Stimulated activated CD8-positive, alpha-beta memory T cell treated with anti-CD3 and anti-CD28 coated beads, Interleukin-7, amount 100 ng/mL, for 48 hours (primary cell): ENCODE measurements at regions not wholly inside any gene's neighbourhood (a gene's known extent, or its start where the extent isn't known, plus 50 kb on each side); places are given as distances from the start of the nearest gene placed in this dataset.
"Not testable (repeated sequence)": the region's sequence is repeated elsewhere in the genome, so short reads cannot be mapped to it uniquely, and the experiment has no call there.

Source experiments
- DNase-seq, 2 donors: peaks; one replicate each; pipeline ENCODE4 v3.0.0-alpha.2; 2020; ENCODE audit warnings: low read depth in 1 of 2; ENCODE audit errors: extremely low read depth in 1 of 2

DNA sequence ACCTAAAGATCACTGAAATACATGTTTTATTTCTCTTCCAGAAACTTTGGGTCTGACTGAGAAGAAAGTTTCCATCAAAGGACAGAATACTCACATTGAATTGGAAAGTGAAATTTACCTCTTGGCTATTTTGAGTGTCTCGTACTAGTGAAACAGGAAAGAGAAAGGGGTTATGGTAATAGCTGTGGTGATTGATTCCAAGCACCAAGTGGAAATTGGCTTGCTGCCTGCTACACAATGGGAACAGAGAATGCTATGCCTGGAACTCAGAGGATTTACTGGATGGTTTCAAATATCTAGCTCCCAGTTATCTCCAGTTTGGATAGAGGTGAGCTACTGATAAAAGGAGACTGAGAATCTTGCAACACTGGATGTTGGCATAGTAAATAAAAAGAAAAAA, 492.8 kb upstream of the FSIP2 start:
- no peak for DNase-seq

DNA sequence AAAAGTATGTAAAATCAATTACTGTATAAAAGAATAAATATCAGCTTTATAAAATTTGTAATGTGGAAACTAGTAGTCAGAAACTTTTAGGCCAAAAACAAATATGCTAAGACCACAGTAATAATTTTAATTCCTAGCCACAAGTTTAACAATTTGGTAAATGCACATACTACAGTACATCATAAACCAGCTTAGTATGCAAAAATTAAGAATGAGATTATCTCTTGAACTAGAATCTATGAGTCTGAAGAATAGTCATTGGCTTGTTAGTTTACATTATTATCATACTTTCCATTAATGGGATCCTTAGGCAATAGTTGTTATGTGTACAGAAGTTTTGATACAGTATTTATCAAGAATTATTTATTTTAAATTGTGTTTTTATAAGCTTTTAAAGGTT, 491.9 kb upstream of the FSIP2 start:
- DNase-seq = no peak

DNA sequence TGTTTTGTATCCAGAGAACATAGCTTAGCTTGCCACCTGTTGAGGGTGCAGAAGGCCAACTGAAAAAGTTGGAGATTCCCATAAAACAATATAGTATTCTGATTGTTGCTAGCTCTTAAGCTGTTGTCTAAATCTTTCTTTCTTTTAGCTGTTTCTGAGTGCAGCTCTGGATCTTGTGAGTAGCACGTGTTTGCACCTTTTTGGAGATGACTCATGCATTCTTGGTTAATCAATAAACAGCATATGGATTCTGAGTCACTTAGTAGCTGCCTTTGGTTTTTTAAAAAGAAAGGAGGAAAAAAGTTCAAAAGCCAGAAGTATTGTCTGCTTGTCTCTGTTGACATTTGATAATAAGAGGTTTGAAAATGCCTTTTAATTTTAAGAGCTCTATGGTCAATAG, 483.0 kb upstream of the FSIP2 start:
- DNase-seq = no peak

DNA sequence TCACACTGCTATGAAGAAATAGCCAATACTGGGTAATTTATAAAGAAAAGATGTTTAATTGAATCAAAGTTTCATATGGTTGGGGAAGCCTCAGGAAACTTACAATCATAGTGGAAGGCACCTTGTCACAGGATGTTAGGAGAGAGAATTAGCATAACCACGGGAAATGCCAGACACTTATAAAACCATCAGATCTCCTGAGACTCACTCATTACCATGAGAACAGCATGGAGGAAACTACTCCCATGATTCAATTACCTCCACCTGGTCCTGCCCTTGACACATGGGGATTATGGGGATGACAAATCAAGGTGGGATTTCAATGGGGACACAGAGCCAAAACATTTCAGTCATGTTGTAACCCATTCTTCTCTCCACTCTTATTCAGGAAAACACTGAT, 472.9 kb upstream of the FSIP2 start:
- DNase-seq = no peak

DNA sequence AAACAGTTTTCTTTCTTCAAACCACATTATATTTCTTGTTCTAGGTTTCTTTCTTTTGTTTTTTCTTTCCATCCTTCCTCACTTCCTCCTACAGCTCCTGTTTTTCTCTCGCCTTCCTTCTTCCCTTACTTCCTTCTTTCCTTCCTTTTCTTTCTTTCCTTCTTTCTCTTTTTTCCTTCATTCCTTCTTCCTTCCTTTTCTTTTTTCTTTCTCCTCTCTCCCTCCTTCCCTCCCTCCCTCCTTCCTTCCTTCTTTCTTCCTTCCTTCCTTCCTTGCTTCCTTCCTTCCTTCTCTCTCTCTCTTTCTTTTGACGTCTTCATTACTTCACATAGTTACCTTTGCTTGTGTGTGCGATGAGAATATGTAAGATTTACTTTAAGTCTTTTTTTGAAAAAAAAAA, 470.0 kb upstream of the FSIP2 start:
- no peak for DNase-seq

DNA sequence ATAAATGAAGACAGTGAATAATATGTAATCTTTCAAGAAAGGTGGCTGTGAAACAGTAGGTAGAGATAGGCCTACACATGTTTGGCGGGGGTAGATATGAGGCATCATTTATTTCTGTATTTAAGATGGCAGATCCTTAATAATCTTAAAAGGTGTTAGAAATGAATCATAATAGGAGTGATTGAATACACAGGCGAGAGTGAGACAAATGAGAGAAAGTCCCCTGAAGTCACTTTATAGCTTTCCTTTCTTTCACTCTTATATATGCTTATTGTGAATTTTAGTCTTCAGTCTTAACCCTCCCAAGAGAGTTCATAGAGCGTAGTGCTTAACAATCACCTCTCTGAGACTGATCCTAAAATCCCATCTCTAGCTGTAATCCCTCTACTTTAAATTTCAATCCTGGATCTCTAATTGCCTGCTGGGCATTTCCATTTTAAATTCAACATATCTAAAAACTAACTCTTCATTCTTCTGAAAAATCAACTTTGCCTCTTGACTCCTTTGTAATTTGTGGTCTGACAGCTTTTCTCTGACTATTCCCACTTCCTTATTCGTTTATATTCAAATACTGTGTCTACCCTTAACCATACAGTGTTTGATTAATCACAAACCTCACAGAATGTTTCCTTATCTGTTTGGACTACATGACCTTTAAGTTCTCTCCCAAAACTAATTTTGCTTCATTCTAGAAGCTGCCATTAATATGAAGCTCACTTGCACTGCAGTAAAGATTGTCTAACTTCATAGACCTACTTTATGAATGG, 463.7 kb upstream of the FSIP2 start:
- no peak for DNase-seq

DNA sequence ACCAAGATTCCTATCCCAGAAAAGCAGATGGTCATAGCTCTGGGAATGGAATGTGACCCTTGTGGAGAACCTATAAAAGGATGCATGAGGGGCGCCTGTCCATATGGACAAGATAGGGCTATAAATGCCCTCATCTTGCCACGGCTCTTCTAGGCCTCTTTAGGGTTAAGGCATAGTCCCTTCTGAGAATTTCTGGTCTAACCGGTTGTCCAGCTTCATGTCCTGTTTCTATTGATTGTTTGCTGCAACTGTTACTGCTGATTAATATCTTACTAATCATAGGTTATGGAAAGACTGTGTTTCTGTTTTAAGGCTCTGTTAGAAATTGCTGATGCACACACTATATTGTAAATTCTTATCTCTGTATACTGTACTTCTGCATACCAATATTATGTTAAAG, 462.6 kb upstream of the FSIP2 start:
- DNase-seq = not testable (repeated sequence)

DNA sequence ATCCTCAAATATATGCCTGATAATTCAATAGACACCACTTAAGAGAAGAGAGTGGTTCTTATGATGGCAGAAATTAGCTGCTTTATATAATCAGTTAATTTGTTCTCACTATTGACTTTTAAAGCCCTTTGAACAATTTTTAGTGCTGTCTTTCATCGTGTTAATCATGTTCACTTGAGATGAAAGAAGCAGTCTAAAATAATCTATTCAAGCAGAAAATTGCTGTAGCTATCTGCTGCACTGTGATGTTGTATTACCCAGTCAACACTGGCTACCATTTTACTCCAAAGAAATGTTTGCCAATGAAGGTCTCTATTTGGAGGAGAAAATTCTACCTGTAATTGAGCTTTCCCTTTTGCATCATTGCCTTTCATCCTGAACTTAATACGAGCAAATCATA, 459.8 kb upstream of the FSIP2 start:
- DNase-seq = no peak

DNA sequence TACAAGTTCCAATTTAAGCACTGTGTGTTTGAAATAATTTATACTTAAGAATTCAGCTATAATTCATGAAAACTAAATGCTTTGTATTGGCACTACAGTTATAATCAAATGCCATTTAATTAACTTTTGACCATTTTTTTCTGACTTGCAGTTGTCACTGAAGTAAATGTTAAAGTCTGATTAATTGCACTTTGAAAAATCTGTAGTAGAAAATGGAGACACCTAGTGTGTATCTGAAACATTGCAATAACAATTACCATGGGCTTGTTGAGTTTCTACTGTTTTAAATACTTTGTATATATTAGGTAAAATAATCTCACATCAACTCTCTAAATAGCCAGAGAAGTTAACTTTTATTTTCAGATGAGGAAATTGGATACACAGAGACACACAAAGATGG, 458.6 kb upstream of the FSIP2 start:
- DNase-seq = no peak

DNA sequence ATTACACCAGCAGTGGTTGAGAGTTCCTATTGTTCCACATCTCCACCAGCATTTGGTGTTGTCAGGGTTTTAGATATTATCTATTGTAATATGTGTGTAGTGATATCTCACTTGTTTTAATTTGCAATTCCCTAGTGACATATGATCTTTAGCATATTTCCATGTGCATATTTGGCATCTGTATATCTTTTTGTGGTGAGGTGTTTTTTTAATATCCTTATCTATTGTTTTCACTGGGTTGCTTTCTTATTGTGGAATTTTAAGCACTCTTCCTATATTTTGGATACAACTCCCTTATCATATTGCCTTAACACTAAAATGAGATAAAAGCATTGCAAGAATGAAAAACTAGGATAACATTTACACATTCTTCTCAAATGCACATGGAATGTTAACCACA, 453.9 kb upstream of the FSIP2 start:
- no peak for DNase-seq

DNA sequence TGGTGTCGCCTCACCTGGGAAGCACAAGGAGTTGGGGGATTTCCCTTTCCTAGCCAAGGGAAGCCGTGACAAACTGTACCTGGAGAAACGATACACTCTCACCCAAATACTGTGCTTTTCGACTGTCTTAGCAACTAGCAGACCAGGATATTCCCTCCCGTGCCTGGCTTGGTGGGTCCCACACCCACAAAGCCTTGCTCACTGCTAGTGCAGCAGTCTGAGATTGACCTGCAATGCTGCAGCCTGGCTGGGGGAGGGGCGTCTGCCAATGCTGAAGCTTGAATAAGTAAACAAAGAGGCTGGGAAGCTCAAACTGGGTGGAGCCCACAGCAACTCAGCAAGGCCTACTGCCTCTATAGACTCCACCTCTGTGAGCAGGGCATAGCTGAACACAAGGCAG, 448.6 kb upstream of the FSIP2 start:
- DNase-seq = not testable (repeated sequence)

DNA sequence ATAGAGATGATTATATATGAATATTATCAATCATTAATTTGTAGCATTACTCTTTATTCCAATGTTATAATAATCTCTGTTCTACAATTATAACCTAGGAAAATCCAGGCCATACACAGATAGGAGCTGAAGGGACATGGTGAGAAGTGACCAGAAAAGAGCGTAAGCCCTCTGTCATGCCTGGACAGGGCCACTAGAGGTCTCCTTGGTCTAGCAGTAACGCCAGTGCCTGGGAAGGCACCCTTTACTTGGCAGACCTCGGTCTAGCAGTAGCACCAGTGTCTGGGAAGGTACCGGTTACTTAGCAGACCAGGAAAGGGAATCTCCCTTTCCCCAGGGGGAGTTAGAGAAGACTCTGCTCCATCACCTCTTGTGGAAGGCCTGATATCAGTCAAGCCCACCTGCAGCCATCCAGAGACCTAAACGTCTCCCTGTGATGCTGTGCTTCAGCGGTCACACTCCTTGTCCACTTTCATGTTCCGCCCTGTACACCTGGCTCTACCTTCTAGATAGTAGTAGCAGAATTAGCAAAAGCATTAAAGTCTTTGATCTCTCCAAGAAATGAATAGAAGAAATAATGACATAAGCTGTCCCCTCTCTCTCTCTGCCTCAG, 447.5 kb upstream of the FSIP2 start:
- peak in 1 of 2 donors; percentile 1 for DNase-seq

DNA sequence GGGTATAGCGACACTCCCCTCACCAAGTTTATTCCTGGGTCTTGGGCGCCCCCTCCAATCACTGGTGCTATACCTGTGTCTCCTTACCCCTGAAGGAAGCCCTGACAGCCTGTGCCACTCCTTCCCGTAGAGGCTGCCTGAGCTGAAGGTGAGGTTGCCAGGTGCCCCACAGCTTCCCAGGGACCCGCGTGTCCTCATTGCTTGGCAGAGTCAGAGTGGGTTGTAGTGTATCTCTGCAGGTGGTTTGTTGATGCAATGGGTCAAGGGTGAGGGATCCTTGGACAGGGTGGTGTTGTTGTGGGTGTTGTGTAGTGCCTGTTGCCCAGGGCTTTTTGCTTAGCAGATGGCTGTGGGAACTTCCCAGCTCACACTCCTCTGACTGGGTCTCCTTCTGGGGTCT, 438.7 kb upstream of the FSIP2 start:
- no peak for DNase-seq

DNA sequence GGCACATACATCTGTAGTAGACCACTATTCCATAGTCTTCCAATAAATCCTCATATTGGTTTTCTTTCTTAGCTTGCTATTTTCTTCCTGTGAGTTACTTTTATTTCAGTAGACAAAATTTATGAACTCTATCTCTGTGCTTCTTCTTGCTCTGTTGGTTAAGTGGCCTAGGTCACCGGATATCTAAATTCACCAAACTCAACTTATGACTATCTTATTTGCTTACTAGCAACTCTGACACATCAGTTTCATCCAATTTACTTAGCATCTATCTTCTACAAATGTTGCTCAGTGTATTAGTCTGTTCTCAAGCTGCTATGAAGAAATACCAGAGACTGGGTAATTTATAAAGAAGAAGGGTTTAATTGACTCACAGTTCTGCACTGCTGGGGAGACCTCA, 432.5 kb upstream of the FSIP2 start:
- no peak for DNase-seq

DNA sequence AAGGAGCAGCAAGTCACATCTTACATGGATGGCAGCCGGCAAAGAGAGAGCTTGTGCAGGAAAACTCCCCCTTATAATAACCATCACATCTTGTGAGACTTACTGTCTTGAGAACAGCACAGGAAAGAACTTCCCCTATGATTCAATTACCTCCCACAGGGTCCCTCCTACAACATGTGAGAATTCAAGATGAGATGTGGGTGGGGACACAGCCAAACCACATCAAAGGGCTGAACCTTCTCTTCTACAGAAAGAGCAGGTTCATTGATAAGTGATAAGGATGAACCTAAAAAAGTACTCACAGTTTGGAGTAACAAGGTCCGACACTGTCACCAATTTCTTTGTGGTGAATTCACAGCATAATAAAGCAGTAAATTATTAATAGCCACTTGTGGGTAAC, 422.2 kb upstream of the FSIP2 start:
- DNase-seq = no peak

DNA sequence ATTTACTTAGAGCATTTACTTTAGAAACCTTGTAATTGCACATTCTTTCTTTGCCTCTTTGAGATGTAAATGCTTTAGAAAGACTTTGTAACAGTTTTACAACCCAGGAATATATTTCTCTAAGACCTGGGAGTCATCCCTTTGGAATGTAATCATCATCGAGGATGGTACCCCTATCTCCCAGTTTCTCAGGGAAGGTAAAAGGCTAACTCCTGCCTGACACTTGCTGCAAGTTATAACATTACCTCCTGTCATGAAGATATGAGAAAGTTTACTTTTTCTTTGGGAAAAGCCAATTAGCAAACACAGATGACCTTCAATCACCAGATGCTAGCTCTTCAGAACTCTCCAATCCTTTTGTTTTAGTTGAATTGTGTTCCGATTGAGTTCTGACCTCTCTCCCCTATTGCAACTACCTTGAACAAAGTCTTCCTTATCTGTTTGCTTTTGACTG, 420.3 kb upstream of the FSIP2 start:
- no peak for DNase-seq

DNA sequence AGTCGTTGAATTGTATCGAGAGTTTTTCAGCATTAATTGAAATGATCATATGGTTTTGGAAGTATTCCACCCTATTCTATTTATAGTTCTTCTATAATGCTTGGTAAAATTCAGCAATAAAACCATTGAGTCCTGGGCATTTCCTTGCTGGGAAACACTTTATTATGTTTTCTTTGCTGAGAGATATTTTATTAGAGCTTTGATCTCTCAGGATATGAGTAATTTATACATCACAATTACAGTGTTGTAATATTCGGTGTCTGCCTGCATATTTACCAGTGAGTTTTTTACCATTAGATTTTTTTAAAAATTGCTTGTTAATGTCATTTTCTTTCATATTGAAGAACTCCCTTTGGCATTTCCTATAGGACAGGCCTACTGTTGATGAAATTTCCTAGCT, 402.7 kb upstream of the FSIP2 start:
- no peak for DNase-seq

DNA sequence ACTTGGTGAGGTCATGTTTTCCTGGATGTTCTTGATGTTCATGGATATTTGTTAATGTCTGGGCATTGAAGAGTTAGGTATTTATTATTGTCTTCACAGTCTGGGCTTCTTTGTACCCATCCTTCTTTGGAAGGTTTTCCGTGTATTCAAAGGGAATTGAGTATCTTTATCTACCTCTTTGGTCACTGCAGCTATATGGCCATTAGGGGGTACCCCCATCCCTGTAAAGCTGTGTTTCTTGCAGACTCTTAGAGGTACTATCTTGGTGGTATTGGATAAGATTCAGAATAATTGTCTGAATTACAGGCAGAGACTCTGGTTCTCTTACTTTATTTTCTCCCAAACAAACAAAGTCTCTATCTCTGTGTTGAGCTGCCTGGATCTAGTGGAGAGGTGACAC, 401.6 kb upstream of the FSIP2 start:
- no peak for DNase-seq

DNA sequence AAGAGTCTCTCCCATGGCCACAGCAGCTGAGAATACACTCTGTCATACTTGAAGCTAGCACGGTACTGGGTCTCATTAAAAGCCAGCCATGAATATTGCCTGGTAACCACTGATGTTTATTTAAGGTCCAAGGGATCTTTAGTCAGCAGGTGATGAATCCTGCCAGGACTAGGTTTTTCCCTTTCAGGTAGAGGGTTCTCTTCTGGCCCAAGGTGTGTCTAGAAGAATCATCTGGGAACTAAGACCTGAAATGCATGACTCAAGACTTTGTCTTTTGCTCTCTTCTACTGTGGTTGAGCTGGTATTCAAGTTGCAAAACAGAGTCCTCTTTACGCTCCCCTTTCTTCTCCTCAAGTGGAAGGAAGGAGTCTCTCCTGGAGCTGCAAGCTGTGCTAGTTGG, 400.5 kb upstream of the FSIP2 start:
- DNase-seq = no peak

DNA sequence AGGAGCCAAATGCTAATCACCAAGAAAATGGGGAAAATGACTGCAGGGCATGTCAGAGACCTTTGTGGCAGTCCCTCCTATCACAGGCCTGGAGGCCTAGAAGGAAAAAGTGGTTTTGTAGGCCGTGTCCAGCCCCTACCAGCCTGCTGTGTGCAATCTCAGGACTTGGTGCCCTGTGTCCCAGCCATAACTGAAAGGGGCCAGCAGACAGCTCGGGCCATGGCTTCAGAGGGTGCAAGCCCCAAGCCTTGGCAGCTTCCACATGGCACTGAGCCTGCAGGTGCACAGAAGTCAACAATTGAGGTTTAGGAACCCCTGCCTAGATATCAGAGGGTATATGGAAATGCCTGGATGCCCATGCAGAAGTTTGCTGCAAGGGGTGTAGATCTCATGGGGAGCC, 391.2 kb upstream of the FSIP2 start:
- no peak for DNase-seq

DNA sequence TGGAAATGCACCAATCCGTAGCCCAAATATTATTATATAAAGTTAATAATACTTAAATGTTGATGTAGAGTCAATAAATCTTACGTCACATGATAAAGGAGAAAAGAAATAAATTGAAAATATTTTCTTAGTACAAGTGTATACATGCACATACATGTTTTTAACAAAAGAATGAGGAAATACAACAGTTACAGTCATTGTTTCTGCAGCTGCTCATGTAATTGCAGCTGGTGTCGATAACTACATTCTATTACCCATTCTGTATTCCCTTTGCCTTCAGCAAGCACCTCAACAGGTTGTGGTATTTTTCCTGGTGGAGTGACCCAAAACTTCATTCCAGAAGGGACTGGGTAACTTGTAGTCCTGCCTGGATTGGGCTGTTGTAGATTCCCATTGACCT, 377.8 kb upstream of the FSIP2 start:
- no peak for DNase-seq

DNA sequence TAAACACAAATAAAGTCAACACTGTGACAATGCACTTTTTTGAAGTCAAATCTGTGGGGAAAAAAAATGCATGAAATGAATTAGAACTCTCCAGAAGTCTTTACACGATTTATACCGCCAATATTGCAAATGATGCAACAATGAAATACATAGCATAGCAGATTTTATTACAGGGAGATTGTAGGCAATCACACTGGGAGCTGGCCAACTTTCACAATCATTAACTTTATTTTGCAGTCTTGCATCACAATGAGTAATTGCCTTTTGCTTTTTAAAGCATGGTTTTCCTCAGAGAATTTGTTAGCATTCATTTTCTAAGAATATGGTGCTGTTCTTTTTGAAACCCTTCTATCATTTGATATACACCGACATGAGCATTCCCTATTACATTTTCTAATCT, 366.4 kb upstream of the FSIP2 start:
- DNase-seq = no peak

DNA sequence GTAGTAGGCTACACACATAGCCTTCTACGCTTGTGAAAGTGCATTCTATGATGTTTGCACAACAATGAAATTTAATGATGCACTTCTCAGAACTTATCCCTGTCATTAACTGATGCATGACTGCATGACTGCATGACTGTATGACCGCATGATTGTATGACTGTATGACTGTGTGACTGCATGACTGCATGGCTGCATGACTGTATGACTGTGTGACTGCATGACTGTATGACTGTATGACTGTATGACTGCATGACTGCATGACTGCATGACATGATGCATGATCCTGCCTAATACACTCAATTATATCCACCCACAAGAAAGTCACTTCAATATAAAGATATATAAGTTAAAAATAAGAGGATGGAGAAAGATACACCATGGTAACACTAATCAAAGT, 365.4 kb upstream of the FSIP2 start:
- no peak for DNase-seq
